ENCODE measurements at regions not wholly inside any gene's neighbourhood (a gene's known extent, or its start where the extent isn't known, plus 50 kb on each side); places are given as distances from the start of the nearest gene placed in this dataset.

GRCh38 chr2:160918906-160919503, 241.2 kb upstream of the TANK start:
- TF ChIP-seq CTCF (IDR thresholded peaks at IDR 0.05), result peak; percentile 37 to 63 (median 54)
- no peak for TF ChIP-seq POLR2A (IDR thresholded peaks at IDR 0.05)
- H3K27me3 ChIP-seq, result no peaks in the 10 kb centered on the region
- WGBS, 4 donors, result 43 to 63% (median 48%) methylated on average over 4 of the region's 4 CpGs
- H3K36me3 ChIP-seq (replicated peaks in 1 of 2), result no peaks in the 10 kb centered on the region
- no peak overlapping the region for H3K27ac ChIP-seq
- no peaks in the 10 kb centered on the region for H3K9me3 ChIP-seq (replicated peaks in 1 of 3)
- intact Hi-C loops (cut with DNase I), result no loop called here
- H3K4me1 ChIP-seq (replicated peaks in 1 of 2), result peaks cover 0 to 6% of the 10 kb centered on the region in 2 donors
- no peak overlapping the region for H3K4me3 ChIP-seq
- DNase-seq, result peak; percentile 50 to 81 (median 65)

GRCh38 chr2:160920061-160920460, 240.2 kb upstream of the TANK start:
- TF ChIP-seq CTCF (IDR thresholded peaks at IDR 0.05), result no peak
- TF ChIP-seq POLR2A (IDR thresholded peaks at IDR 0.05), result no peak
- Histone ChIP-seq H3K9me3 (replicated peaks in 1 of 3) (no peaks in the 10 kb centered on the region), H3K27me3 (no peaks in the 10 kb centered on the region), H3K27ac (no peak overlapping the region), H3K36me3 (replicated peaks in 1 of 2) (no peaks in the 10 kb centered on the region), H3K4me3 (no peak overlapping the region), H3K4me1 (replicated peaks in 1 of 2) (peaks cover 0 to 6% of the 10 kb centered on the region in 2 donors)
- intact Hi-C loops (cut with DNase I), result no loop called here
- 80 to 94% (median 89%) methylated on average over 1 of the region's 1 CpG for WGBS, 4 donors
- DNase-seq, result no peak

- no peaks in the 10 kb centered on the region for H3K36me3 ChIP-seq (replicated peaks in 1 of 2)
- whole genome bisulfite sequencing, 4 donors, result 55 to 81% (median 75%) methylated on average over 8 of the region's 8 CpGs
- peaks cover 0 to 6% of the 10 kb centered on the region in 2 donors for H3K4me1 ChIP-seq (replicated peaks in 1 of 2)
- H3K9me3 ChIP-seq (replicated peaks in 1 of 3), result no peaks in the 10 kb centered on the region
- H3K27ac ChIP-seq, result no peak overlapping the region
- TF ChIP-seq CTCF (IDR thresholded peaks at IDR 0.05) (no peak), POLR2A (IDR thresholded peaks at IDR 0.05) (no peak)
- intact Hi-C loops (cut with DNase I), result no loop called here
- no peak overlapping the region for H3K4me3 ChIP-seq
- no peak for DNase-seq
- H3K27me3 ChIP-seq, result no peaks in the 10 kb centered on the region
These were observed 239.4 kb upstream of the TANK start for GRCh38 chr2:160920791-160921303.

- no peaks in the 10 kb centered on the region for H3K36me3 ChIP-seq (replicated peaks in 1 of 2)
- H3K4me1 ChIP-seq (replicated peaks in 1 of 2), result peaks cover 0 to 6% of the 10 kb centered on the region in 2 donors
- intact Hi-C loops (cut with DNase I), result no loop called here
- no peaks in the 10 kb centered on the region for H3K27me3 ChIP-seq
- no peak for DNase-seq
- no peak overlapping the region for H3K27ac ChIP-seq
- H3K9me3 ChIP-seq (replicated peaks in 1 of 3), result no peaks in the 10 kb centered on the region
- TF ChIP-seq CTCF (IDR thresholded peaks at IDR 0.05) (no peak), POLR2A (IDR thresholded peaks at IDR 0.05) (no peak)
- no peak overlapping the region for H3K4me3 ChIP-seq
- WGBS, 4 donors, result 78 to 84% (median 82%) methylated on average over 4 of the region's 4 CpGs
These were observed 238.8 kb upstream of the TANK start for GRCh38 chr2:160921386-160921964.
